Stomach (tissue), 4 donors: ENCODE measurements at regions not wholly inside any gene's neighbourhood (a gene's known extent, or its start where the extent isn't known, plus 50 kb on each side); places are given as distances from the start of the nearest gene placed in this dataset.
A peak's percentile ranks its signal among the peaks of the same experiment; 100 is the strongest.

Experiments used
- EP300 ChIP-seq: sonication (generic); formaldehyde crosslinking; IDR thresholded peaks from one replicate; pipeline ENCODE4 v1.6.1; 2017; ENCODE audit warnings: antibody characterized with exemption
- POLR2A ChIP-seq, 4 donors: fragments of 450-650 bp; IDR thresholded peaks; one replicate each; pipeline ENCODE4 v1.6.1; 2016; ENCODE audit warnings: antibody characterized with exemption in 4 of 4, control low read depth in 2 of 4, mild to moderate bottlenecking in 1 of 4, moderate library complexity in 1 of 4
- POLR2AphosphoS5 ChIP-seq, 3 donors: sonication (generic); formaldehyde crosslinking; IDR thresholded peaks; one replicate each; pipeline ENCODE4 v1.6.1; 2016; ENCODE audit warnings: antibody characterized with exemption in 3 of 3
- TF ChIP-seq, protein P1 (sequence below), 7 experiments: fragments of 450-650 bp in 4 of 7; fragments of 200-600 bp in 3 of 7; sonication (generic) in 3 of 7; IDR thresholded peaks; one replicate each; pipeline ENCODE4 v1.5.1; 2016 to 2019; ENCODE audit warnings: antibody characterized with exemption in 7 of 7, control low read depth in 2 of 7, mild to moderate bottlenecking in 1 of 7

DNA sequence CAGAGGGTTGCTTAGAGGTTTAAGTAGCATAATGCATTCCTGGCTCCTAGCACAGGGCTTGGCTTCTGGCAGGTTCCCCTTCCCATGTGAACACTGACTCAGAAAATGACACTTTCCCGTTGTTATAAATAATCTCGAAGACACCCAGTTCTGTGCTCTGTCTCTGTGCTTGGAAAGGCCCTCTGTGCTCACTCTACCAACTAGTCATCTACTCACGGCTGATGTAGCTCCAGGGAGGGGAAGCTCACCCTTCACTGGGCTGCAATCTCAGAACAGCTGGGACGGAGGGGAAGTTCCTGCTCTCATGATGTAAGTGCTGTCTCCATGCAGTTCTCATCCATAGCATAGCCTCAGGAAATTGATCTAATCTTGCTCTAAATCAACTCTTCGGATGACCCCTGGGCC, 230.5 kb upstream of the ASIC2 start:
- TF ChIP-seq, protein P1, sequence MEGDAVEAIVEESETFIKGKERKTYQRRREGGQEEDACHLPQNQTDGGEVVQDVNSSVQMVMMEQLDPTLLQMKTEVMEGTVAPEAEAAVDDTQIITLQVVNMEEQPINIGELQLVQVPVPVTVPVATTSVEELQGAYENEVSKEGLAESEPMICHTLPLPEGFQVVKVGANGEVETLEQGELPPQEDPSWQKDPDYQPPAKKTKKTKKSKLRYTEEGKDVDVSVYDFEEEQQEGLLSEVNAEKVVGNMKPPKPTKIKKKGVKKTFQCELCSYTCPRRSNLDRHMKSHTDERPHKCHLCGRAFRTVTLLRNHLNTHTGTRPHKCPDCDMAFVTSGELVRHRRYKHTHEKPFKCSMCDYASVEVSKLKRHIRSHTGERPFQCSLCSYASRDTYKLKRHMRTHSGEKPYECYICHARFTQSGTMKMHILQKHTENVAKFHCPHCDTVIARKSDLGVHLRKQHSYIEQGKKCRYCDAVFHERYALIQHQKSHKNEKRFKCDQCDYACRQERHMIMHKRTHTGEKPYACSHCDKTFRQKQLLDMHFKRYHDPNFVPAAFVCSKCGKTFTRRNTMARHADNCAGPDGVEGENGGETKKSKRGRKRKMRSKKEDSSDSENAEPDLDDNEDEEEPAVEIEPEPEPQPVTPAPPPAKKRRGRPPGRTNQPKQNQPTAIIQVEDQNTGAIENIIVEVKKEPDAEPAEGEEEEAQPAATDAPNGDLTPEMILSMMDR (IDR thresholded peaks at IDR 0.05): no peak
- TF ChIP-seq POLR2A (IDR thresholded peaks at IDR 0.05): no peak
- TF ChIP-seq POLR2AphosphoS5 (IDR thresholded peaks at IDR 0.05): peak in 1 of 3 donors; percentile 36
- no peak for TF ChIP-seq EP300
